GM20000 (cell line): ENCODE measurements at regions not wholly inside any gene's neighbourhood (a gene's known extent, or its start where the extent isn't known, plus 50 kb on each side); places are given as distances from the start of the nearest gene placed in this dataset.

Experiments
- DNase-seq: peaks from one replicate; pipeline ENCODE4 v3.0.0; 2012; ENCODE audit warnings: low spot score
- CTCF ChIP-seq: IDR thresholded peaks from 2 replicates; pipeline ENCODE4 v1.5.1; 2012; ENCODE audit warnings: mild to moderate bottlenecking, control low read depth; ENCODE audit errors: extremely low read depth, missing control alignments

GRCh38 chr2:160932960-160933359, 227.3 kb upstream of the TANK start:
- no peak for TF ChIP-seq CTCF
- DNase-seq: no peak

DNA sequence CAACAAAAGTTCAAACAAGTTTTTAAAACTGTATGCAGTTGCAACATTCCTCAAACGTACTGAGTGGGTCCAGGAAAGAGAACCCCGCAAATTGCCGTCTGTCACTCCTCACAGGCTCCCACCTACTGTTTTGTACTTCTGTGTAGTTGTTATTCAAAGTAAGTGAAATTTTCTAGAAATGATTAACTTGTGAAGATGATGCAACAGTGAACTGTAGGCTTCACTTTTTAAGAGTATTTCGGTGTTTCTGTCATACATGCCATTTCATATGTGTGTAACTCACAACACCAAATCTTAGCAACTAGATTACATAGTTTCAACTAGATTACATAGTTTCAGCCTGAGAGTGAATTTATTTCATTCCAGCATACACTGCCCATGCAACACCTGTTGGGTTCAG, 226.0 kb upstream of the TANK start:
- DNase-seq: no peak
- no peak for TF ChIP-seq CTCF

DNA sequence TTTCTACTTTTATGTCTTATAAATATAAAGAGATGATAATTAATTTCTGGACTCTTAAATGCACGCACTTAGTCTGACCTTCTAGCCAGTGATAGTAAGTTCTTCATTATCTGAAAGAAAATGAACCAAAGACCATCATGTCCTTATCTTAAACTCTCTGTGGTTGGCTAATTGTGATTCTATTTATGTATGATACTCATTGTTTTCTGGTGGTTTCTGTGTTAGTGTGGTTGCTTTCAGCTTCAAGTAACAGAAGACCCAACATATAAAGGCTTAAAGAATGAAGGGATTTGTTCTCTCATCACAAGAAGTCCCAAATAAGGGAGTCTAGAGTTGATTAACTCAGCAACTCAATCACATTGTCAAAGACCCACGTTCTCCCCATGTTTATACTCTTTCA, 225.2 kb upstream of the TANK start:
- no peak for DNase-seq
- no peak for TF ChIP-seq CTCF

GRCh38 chr2:160936044-160936806, 224.0 kb upstream of the TANK start:
- TF ChIP-seq CTCF: no peak
- no peak for DNase-seq

- DNase-seq: no peak
- no peak for TF ChIP-seq CTCF
Observed at GRCh38 chr2:160940271-160940670, 220.0 kb upstream of the TANK start.

GRCh38 chr2:160940699-160941098, 219.5 kb upstream of the TANK start:
- DNase-seq: peak; percentile 12
- no peak for TF ChIP-seq CTCF

DNA sequence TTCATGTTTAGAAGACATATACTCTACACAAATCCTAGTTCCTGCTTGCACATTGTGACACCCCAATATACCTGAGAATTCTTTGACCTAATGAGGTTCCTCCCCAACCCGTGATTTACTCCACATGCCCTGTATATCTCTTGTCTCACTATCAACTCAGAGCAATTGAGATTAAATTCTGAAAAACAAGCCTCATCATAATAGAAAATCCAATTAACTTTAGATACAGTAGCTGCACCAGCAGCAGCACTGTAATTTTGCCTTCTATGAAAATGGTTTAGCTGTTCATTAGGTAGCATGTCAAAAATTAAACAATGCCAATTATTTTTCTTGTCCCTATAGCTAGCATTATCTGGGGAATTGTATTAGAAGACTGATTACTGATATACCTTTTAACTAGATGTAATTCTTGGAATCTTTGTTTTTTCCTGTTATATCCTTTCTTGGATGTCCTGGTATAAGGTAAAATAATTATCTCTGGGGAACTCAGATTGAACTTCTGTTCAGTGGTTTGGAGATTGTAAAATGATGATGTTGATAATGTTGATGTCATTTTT, 218.9 kb upstream of the TANK start:
- no peak for TF ChIP-seq CTCF

More for the DNA sequence above, 218.9 kb upstream of the TANK start:
- no peak for DNase-seq
